ENCODE measurements at regions not wholly inside any gene's neighbourhood (a gene's known extent, or its start where the extent isn't known, plus 50 kb on each side); places are given as distances from the start of the nearest gene placed in this dataset.

DNA sequence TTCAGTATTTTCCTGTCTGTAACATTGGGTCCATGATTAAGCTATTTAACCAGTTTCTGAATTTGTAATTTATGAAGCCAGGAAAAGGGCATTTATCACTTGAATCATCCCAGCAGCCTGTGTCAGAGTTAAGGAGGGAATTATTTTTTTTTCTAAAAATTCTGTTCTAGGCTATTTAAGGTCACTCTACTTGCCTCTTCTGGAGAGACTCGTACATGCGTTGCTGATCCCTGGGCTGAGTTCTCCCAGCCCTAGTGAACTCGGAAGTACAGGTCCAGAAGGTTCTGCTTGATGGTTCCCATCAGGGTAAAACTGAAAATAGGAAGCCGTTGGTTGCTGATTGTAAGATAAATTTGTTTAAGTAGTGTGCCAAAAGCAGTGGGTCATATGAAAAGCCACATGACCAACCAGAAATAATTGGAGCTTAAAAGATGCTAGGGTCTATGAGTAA is 90.7 kb downstream of the GPR88 start:
- no peaks in the 10 kb centered on the region for H3K36me3 Mint-ChIP-seq (ENCODE audit: low read depth, unreplicated experiment)
- Histone ChIP-seq H3K36me3 (ENCODE audit: insufficient read depth, low read length) (no peaks in the 10 kb centered on the region), H3K9ac (ENCODE audit: low read length) (no peak overlapping the region)

DNA sequence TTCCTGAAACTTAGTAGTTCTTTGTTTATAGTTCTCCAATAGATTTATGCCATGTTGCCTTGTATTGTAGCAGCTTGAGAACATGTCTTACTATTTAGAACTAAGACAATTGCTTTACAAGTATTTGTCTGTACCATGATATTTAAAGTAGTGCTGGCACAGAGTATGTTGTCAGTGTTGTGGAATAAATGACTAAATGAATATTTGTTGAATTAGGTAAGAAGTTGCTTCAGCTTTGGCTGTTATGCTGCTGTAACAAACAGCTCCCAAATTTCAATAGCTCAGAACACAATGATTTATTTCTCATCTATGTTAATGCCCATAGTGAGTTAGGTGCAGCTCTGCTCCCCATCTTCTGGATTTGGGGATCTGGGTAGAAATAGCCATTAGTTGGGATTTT is 90.2 kb upstream of the VCAM1 start:
- H3K4me3 Mint-ChIP-seq (ENCODE audit: unreplicated experiment): no peak overlapping the region
- Histone ChIP-seq H3K4me3 (ENCODE audit: insufficient read depth, low read depth, low read length) (no peak overlapping the region), H3K4me2 (ENCODE audit: low read length) (no peak overlapping the region), H3K9me3 (ENCODE audit: insufficient read depth, low read depth, low read length) (no peaks in the 10 kb centered on the region), H4K20me1 (ENCODE audit: insufficient read depth, low read length) (no peaks in the 10 kb centered on the region), H2AFZ (ENCODE audit: low read depth, low read length) (no peak overlapping the region), H3K36me3 (ENCODE audit: insufficient read depth, low read length) (no peaks in the 10 kb centered on the region), H3K27me3 (ENCODE audit: insufficient read depth, low read length) (no peaks in the 10 kb centered on the region), H3K79me2 (ENCODE audit: insufficient read depth, low read length) (no peaks in the 10 kb centered on the region), H3K4me1 (ENCODE audit: insufficient read depth, low read length) (peaks cover 41% of the 10 kb centered on the region), H3K27ac (ENCODE audit: low read depth, low read length) (no peak overlapping the region), H3K9ac (ENCODE audit: low read length) (no peak overlapping the region)
- DNase-seq (ENCODE audit: low read depth) (no peak), FAIRE-seq (no peak)
- no peaks in the 10 kb centered on the region for H3K27me3 Mint-ChIP-seq (ENCODE audit: low read depth, unreplicated experiment)
- H3K9me3 Mint-ChIP-seq (ENCODE audit: unreplicated experiment): peaks cover 4% of the 10 kb centered on the region
- peak overlapping the region; percentile 70 for H3K27ac Mint-ChIP-seq (ENCODE audit: unreplicated experiment)
- peaks cover 44% of the 10 kb centered on the region for H3K4me1 Mint-ChIP-seq (ENCODE audit: low read depth, unreplicated experiment)
- H3K36me3 Mint-ChIP-seq (ENCODE audit: low read depth, unreplicated experiment): no peaks in the 10 kb centered on the region
- TF ChIP-seq, protein P1, sequence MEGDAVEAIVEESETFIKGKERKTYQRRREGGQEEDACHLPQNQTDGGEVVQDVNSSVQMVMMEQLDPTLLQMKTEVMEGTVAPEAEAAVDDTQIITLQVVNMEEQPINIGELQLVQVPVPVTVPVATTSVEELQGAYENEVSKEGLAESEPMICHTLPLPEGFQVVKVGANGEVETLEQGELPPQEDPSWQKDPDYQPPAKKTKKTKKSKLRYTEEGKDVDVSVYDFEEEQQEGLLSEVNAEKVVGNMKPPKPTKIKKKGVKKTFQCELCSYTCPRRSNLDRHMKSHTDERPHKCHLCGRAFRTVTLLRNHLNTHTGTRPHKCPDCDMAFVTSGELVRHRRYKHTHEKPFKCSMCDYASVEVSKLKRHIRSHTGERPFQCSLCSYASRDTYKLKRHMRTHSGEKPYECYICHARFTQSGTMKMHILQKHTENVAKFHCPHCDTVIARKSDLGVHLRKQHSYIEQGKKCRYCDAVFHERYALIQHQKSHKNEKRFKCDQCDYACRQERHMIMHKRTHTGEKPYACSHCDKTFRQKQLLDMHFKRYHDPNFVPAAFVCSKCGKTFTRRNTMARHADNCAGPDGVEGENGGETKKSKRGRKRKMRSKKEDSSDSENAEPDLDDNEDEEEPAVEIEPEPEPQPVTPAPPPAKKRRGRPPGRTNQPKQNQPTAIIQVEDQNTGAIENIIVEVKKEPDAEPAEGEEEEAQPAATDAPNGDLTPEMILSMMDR (IDR thresholded peaks at IDR 0.05; ENCODE audit: insufficient read depth, low read depth, low read length): no peak
- no peak for TF ChIP-seq EZH2 (IDR thresholded peaks at IDR 0.05; ENCODE audit: insufficient read depth, low read length)

More for the DNA sequence above, 90.7 kb downstream of the GPR88 start:
- H4K20me1 ChIP-seq (ENCODE audit: insufficient read depth, low read length): no peaks in the 10 kb centered on the region
- H3K9me3 ChIP-seq (ENCODE audit: insufficient read depth, low read depth, low read length): no peaks in the 10 kb centered on the region
- H3K27ac ChIP-seq (ENCODE audit: low read depth, low read length): peak overlapping the region; percentile 74
- no peaks in the 10 kb centered on the region for H3K27me3 ChIP-seq (ENCODE audit: insufficient read depth, low read length)
- TF ChIP-seq, protein P1 (IDR thresholded peaks at IDR 0.05; ENCODE audit: insufficient read depth, low read depth, low read length): no peak
- no peak for TF ChIP-seq EZH2 (IDR thresholded peaks at IDR 0.05; ENCODE audit: insufficient read depth, low read length)
- Mint-ChIP-seq H3K27me3 (ENCODE audit: low read depth, unreplicated experiment) (no peaks in the 10 kb centered on the region), H3K4me3 (ENCODE audit: unreplicated experiment) (no peak overlapping the region), H3K27ac (ENCODE audit: unreplicated experiment) (peak overlapping the region; percentile 4), H3K4me1 (ENCODE audit: low read depth, unreplicated experiment) (peaks cover 46% of the 10 kb centered on the region), H3K9me3 (ENCODE audit: unreplicated experiment) (peaks cover 4% of the 10 kb centered on the region)
- H3K79me2 ChIP-seq (ENCODE audit: insufficient read depth, low read length): no peaks in the 10 kb centered on the region
- no peak overlapping the region for H3K4me3 ChIP-seq (ENCODE audit: insufficient read depth, low read depth, low read length)
- peak; percentile 79 for DNase-seq (ENCODE audit: low read depth)
- H2AFZ ChIP-seq (ENCODE audit: low read depth, low read length): no peak overlapping the region
- H3K4me1 ChIP-seq (ENCODE audit: insufficient read depth, low read length): peaks cover 44% of the 10 kb centered on the region
- no peak for FAIRE-seq
- H3K4me2 ChIP-seq (ENCODE audit: low read length): no peak overlapping the region

DNA sequence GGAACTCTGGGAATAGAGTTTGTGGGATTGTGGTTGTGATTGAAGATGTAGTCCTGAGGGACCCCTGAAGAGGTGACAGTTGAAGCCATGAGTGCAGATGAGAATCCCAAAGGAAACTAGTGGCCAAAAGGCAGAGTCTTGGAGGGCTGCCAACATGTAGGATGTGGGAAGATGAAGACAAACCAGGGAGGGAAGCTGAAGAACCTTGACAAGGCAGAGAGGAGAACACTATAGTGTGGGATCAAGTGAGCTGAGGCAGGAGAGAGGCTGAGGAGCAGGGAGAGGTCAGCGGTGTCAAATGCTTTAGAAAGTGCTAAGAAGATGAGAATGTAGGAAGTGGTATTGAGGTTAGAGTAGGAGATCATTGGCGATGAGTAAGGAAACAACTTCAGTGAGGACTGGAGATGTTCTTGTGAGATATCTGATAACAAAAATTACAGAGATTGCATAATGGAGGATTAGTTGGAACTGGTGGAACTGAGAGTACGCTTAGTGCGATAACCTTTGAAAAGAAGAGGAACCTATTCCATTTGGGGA is 88.5 kb upstream of the VCAM1 start:
- H3K4me1 Mint-ChIP-seq (ENCODE audit: low read depth, unreplicated experiment): peaks cover 40% of the 10 kb centered on the region
- Histone ChIP-seq H3K9ac (ENCODE audit: low read length) (peak overlapping the region; percentile 28), H3K36me3 (ENCODE audit: insufficient read depth, low read length) (no peaks in the 10 kb centered on the region), H3K27me3 (ENCODE audit: insufficient read depth, low read length) (no peaks in the 10 kb centered on the region), H4K20me1 (ENCODE audit: insufficient read depth, low read length) (no peaks in the 10 kb centered on the region), H3K4me1 (ENCODE audit: insufficient read depth, low read length) (peaks cover 37% of the 10 kb centered on the region), H2AFZ (ENCODE audit: low read depth, low read length) (no peak overlapping the region), H3K27ac (ENCODE audit: low read depth, low read length) (peak overlapping the region; percentile 79), H3K4me2 (ENCODE audit: low read length) (peak overlapping the region; percentile 66), H3K4me3 (ENCODE audit: insufficient read depth, low read depth, low read length) (no peak overlapping the region), H3K9me3 (ENCODE audit: insufficient read depth, low read depth, low read length) (no peaks in the 10 kb centered on the region), H3K79me2 (ENCODE audit: insufficient read depth, low read length) (no peaks in the 10 kb centered on the region)
- peaks cover 4% of the 10 kb centered on the region for H3K27me3 Mint-ChIP-seq (ENCODE audit: low read depth, unreplicated experiment)
- H3K9me3 Mint-ChIP-seq (ENCODE audit: unreplicated experiment): peaks cover 9% of the 10 kb centered on the region
- FAIRE-seq (peak; percentile 98), DNase-seq (ENCODE audit: low read depth) (peak; percentile 99)
- no peak overlapping the region for H3K4me3 Mint-ChIP-seq (ENCODE audit: unreplicated experiment)
- peak overlapping the region; percentile 82 for H3K27ac Mint-ChIP-seq (ENCODE audit: unreplicated experiment)
- no peaks in the 10 kb centered on the region for H3K36me3 Mint-ChIP-seq (ENCODE audit: low read depth, unreplicated experiment)
- no peak for TF ChIP-seq EZH2 (IDR thresholded peaks at IDR 0.05; ENCODE audit: insufficient read depth, low read length)
- TF ChIP-seq, protein P1 (IDR thresholded peaks at IDR 0.05; ENCODE audit: insufficient read depth, low read depth, low read length): no peak

All from astrocyte (in vitro differentiated cells and primary cell).